Heart right ventricle (tissue), 16 donors: ENCODE measurements at regions not wholly inside any gene's neighbourhood (a gene's known extent, or its start where the extent isn't known, plus 50 kb on each side); places are given as distances from the start of the nearest gene placed in this dataset.

Source experiments
- ATAC-seq, 8 donors: fragments of 200-7000 bp; cut with Tn5 transposase; one replicate each; pipeline ENCODE4 v1.9.1; 2020; ENCODE audit warnings: mild to moderate bottlenecking in 8 of 8, moderate library complexity in 8 of 8, moderate number of reproducible peaks in 1 of 8
- DNase-seq, 2 donors: peaks; one replicate each; pipeline ENCODE4 v3.0.0-alpha.2; 2020
- H3K27ac ChIP-seq, 10 donors: fragments of 200-600 bp; sonication (generic) in 2 of 10; one replicate each; pipeline versions ENCODE4 v1.5.0 to v1.8.0; 2020 to 2022; ENCODE audit warnings: mild to moderate bottlenecking in 3 of 10
- H3K27me3 ChIP-seq, 7 donors: fragments of 200-600 bp; one replicate each; pipeline ENCODE4 v1.8.0; 2021 to 2022; ENCODE audit warnings: mild to moderate bottlenecking in 2 of 7
- H3K36me3 ChIP-seq, 9 donors: fragments of 200-600 bp; sonication (generic) in 1 of 9; one replicate each; pipeline versions ENCODE4 v1.5.0 to v1.8.0; 2020 to 2022; ENCODE audit warnings: mild to moderate bottlenecking in 2 of 9
- H3K4me1 ChIP-seq, 9 donors: fragments of 200-600 bp; sonication (generic) in 1 of 9; one replicate each; pipeline versions ENCODE4 v1.5.0 to v1.8.0; 2020 to 2022; ENCODE audit warnings: mild to moderate bottlenecking in 4 of 9
- H3K4me3 ChIP-seq, 10 donors: fragments of 200-600 bp; sonication (generic) in 2 of 10; one replicate each; pipeline versions ENCODE4 v1.5.0 to v1.8.0; 2020 to 2022; ENCODE audit warnings: mild to moderate bottlenecking in 7 of 10, moderate library complexity in 2 of 10
- H3K9me3 ChIP-seq, 11 donors: fragments of 200-600 bp in 10 of 11; sonication (generic) in 2 of 11; one replicate each; pipeline versions ENCODE4 v1.5.0 to v1.8.0; 2013 to 2022; ENCODE audit warnings: mild to moderate bottlenecking in 2 of 11, control low read depth in 1 of 11, moderate library complexity in 1 of 11
- WGBS, 2 donors: extraction: QIAGEN DNeasy Blood & Tissue Kit; methylation state at CpG; one replicate each; pipeline ENCODE4 v1.1.7; 2013; ENCODE audit warnings: inconsistent platforms in 1 of 2; 5-methylcytosine and 5-hydroxymethylcytosine counted together
- intact Hi-C, 10 donors: fragments of 100-400 bp; cut with DNase I; formaldehyde crosslinking; loops; one replicate each; pipeline versions ENCODE4 v1.11.1 to v1.14.2; 2022
- TF ChIP-seq, protein P1 (sequence below), 9 donors: fragments of 200-600 bp; sonication (generic) in 2 of 9; IDR thresholded peaks; one replicate each; pipeline versions ENCODE4 v1.5.0 to v1.8.0; 2021 to 2022; ENCODE audit warnings: antibody characterized with exemption in 9 of 9, mild to moderate bottlenecking in 5 of 9, moderate library complexity in 1 of 9
- donor health status: Arrhythmogenic right ventricular cardiomyopathy.
- donor health status: ischemic (EF 13 %, LVEDD 7.1; RV severe dilation, severe dysfunction).
- donor health status: healthy with polysubstance abuse.
- donor health status: DM: no; HTN: yes; CAD: no.
- donor health status: DM: no; HTN: no; CAD: no.
- donor health status: ischemic (EF 25% LVEDD 6.9; RV normal size, moderate dysfunction).
- donor health status: ischemic (EF 25% LVEDD 5.7; RV mildly dilated, moderate dysfunction).
- donor health status: healthy.
- donor health status: DM: yes; HTN: yes; CAD: no.
- donor health status: Ischemic cardiomyopathy.
- donor health status: ischemic (EF 35%, LVEDD 5.7; RV mildly dilated, moderate dysfunction).
- donor health status: nonischemic (EF 11% LVEDD 7.7; RV severe dilation, severe dysfunction).
- donor health status: DM: yes; HTN: yes; CAD: no.
- donor health status: PGD.
- donor health status: ischemic (EF 29% LVEDD 5.4; RV normal size, mild dysfunction).
- donor health status: nonischemic (EF 23%, LVEDD 6.1; RV moderate dilation, normal function).

DNA sequence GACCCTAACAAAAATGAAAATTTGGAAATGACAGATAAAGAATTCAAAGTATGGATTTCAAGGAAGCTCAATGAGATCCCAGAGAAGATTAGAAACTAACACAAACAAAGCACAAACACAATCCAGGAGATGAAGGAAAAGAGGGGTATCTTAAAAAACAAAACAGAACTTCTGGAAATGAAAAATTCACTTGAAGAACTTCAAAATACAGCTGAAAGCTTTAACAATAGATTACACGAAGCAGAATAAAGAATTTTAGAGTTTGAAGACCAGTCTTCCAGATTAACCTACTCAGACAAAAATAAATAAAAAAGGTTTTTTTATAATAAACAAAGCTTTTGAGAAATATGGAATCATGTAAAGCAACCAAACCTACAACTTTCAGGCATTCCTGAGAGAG is 671.8 kb upstream of the SLC39A10 start:
- H3K27ac ChIP-seq = no peak overlapping the region
- no peaks in the 10 kb centered on the region for H3K36me3 ChIP-seq
- ATAC-seq (no peak), DNase-seq (no peak)
- TF ChIP-seq, protein P1, sequence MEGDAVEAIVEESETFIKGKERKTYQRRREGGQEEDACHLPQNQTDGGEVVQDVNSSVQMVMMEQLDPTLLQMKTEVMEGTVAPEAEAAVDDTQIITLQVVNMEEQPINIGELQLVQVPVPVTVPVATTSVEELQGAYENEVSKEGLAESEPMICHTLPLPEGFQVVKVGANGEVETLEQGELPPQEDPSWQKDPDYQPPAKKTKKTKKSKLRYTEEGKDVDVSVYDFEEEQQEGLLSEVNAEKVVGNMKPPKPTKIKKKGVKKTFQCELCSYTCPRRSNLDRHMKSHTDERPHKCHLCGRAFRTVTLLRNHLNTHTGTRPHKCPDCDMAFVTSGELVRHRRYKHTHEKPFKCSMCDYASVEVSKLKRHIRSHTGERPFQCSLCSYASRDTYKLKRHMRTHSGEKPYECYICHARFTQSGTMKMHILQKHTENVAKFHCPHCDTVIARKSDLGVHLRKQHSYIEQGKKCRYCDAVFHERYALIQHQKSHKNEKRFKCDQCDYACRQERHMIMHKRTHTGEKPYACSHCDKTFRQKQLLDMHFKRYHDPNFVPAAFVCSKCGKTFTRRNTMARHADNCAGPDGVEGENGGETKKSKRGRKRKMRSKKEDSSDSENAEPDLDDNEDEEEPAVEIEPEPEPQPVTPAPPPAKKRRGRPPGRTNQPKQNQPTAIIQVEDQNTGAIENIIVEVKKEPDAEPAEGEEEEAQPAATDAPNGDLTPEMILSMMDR (IDR thresholded peaks at IDR 0.05) = no peak
- no peak overlapping the region for H3K4me3 ChIP-seq
- intact Hi-C loops = no loop called here
- H3K27me3 ChIP-seq = no peaks in the 10 kb centered on the region
- no peaks in the 10 kb centered on the region for H3K4me1 ChIP-seq
- peaks cover 0 to 38% (median 14%) of the 10 kb centered on the region in 11 donors for H3K9me3 ChIP-seq
- WGBS, 2 donors = 59 to 62% methylated on average over 1 of the region's 1 CpG

DNA sequence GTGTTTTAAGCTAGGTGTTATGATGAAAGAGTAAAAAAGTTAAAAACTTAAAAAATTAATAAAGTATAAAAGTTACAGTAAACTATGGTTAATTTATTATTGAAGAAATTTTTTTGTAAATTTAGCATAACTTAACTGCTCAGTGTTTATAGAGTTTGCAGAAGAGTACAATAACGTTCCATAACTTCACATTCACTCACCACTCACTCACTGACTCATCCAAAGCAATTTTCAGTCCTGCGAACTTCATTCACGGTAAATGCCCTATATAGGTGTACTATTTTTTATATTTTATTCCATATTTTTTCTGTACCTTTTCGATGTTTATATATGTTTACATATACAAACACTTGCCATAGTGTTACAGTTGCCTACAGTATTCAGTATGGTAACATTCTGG is 694.8 kb upstream of the SLC39A10 start:
- TF ChIP-seq, protein P1 (IDR thresholded peaks at IDR 0.05) = no peak

DNA sequence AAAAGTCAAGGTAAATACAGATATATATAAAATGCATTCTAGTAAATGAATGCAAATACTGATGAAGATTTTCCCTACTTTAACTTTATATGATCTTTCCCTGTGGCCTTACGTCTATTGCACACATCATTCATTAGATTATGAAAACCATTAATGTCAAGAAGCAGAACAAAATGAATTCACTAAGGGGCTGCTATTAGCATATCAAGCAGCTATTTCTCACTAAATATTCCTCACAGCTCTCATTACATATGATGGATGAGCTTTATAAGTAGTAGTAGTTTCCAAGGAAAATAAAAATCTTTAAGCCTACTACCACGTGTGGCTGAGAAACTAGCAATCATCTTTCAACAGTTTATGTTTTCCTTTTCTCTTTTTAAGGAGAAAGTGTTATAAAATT is 702.8 kb upstream of the SLC39A10 start:
- no peak for DNase-seq
- WGBS, 2 donors = 84 to 85% methylated on average over 2 of the region's 2 CpGs
- no peak for ATAC-seq
- intact Hi-C loops = no loop called here
- Histone ChIP-seq H3K27ac (no peak overlapping the region), H3K4me3 (no peak overlapping the region), H3K36me3 (no peaks in the 10 kb centered on the region), H3K4me1 (no peaks in the 10 kb centered on the region), H3K27me3 (no peaks in the 10 kb centered on the region), H3K9me3 (peaks cover 0 to 4% (median 0%) of the 10 kb centered on the region in 11 donors)
- TF ChIP-seq, protein P1 (IDR thresholded peaks at IDR 0.05) = no peak

More for the DNA sequence above, 694.8 kb upstream of the SLC39A10 start:
- peaks cover 0 to 22% (median 0%) of the 10 kb centered on the region in 11 donors for H3K9me3 ChIP-seq
- H3K4me3 ChIP-seq = no peak overlapping the region
- WGBS, 2 donors = 83 to 84% methylated on average over 4 of the region's 4 CpGs
- H3K27me3 ChIP-seq = no peaks in the 10 kb centered on the region
- no peaks in the 10 kb centered on the region for H3K4me1 ChIP-seq
- DNase-seq = no peak
- intact Hi-C loops = no loop called here
- H3K27ac ChIP-seq = no peak overlapping the region
- no peaks in the 10 kb centered on the region for H3K36me3 ChIP-seq
- no peak for ATAC-seq

DNA sequence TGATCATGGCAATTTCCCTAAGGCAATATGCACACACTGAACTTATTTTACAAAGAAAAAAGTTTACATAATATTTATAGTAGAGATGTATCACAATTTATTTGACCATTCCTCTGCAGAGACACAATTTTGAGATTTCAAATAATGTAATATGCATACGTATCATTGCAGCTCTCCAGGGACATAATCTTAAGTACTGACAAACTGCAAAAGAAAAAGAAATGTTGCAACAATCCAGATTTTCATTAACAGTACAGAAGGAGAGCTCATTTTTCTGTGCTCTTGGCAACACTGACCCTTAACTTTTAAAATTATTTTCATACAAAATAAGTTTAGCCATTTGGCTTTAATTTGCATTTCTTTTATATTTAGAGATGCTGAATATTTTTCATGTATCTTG is 710.2 kb upstream of the SLC39A10 start:
- ATAC-seq = no peak
- no peak for DNase-seq
- TF ChIP-seq, protein P1 (IDR thresholded peaks at IDR 0.05) = no peak
- no peak overlapping the region for H3K27ac ChIP-seq
- H3K9me3 ChIP-seq = peaks cover 0 to 7% (median 0%) of the 10 kb centered on the region in 11 donors
- H3K4me1 ChIP-seq = no peaks in the 10 kb centered on the region
- WGBS, 2 donors = 58 to 73% methylated on average over 1 of the region's 1 CpG
- no peaks in the 10 kb centered on the region for H3K27me3 ChIP-seq
- H3K36me3 ChIP-seq = no peaks in the 10 kb centered on the region
- intact Hi-C loops = no loop called here
- H3K4me3 ChIP-seq = no peak overlapping the region
